HG03558 (cell line): ENCODE measurements at regions not wholly inside any gene's neighbourhood (a gene's known extent, or its start where the extent isn't known, plus 50 kb on each side); places are given as distances from the start of the nearest gene placed in this dataset.

Experiments
- ATAC-seq: cut with Tn5 transposase; IDR thresholded peaks from one replicate; pipeline ENCODE4 v1.9.1; 2021; ENCODE audit warnings: moderate number of reproducible peaks; ENCODE audit not compliant: unreplicated experiment; ENCODE audit errors: extremely low read depth

GRCh38 chr22:48573766-48574165, 1253.9 kb downstream of the BRD1 start:
- ATAC-seq, result no peak

GRCh38 chr22:48572951-48573350, 1254.7 kb downstream of the BRD1 start:
- ATAC-seq, result no peak

- no peak for ATAC-seq
Observed at GRCh38 chr22:48570912-48571311, 1256.8 kb downstream of the BRD1 start.

- no peak for ATAC-seq
Observed at GRCh38 chr22:48569476-48570233, 1258.0 kb downstream of the BRD1 start.

- no peak for ATAC-seq
Observed at GRCh38 chr22:48568736-48569330, 1258.8 kb downstream of the BRD1 start.

- ATAC-seq, result no peak
Observed at GRCh38 chr22:48567213-48567975, 1260.3 kb downstream of the BRD1 start.

GRCh38 chr22:48566741-48567140, 1260.9 kb downstream of the BRD1 start:
- no peak for ATAC-seq

GRCh38 chr22:48565901-48566501, 1261.7 kb downstream of the BRD1 start:
- no peak for ATAC-seq

- no peak for ATAC-seq
Observed at GRCh38 chr22:48564995-48565394, 1262.7 kb downstream of the BRD1 start.

- ATAC-seq, result no peak
Observed at GRCh38 chr22:48563966-48564330, 1263.7 kb downstream of the BRD1 start.

- ATAC-seq, result no peak
Observed at GRCh38 chr22:48563118-48563965, 1264.3 kb downstream of the BRD1 start.

GRCh38 chr22:48561676-48562075, 1266.0 kb downstream of the BRD1 start:
- ATAC-seq, result no peak

- ATAC-seq, result no peak
Observed at GRCh38 chr22:48560836-48561235, 1266.8 kb downstream of the BRD1 start.

- ATAC-seq, result no peak
Observed at GRCh38 chr22:48560389-48560751, 1267.3 kb downstream of the BRD1 start.

GRCh38 chr22:48559647-48560388, 1267.9 kb downstream of the BRD1 start:
- ATAC-seq, result no peak

GRCh38 chr22:48558606-48559402, 1268.9 kb downstream of the BRD1 start:
- no peak for ATAC-seq

GRCh38 chr22:48558016-48558415, 1269.7 kb downstream of the BRD1 start:
- ATAC-seq, result no peak

GRCh38 chr22:48557473-48557872, 1270.2 kb downstream of the BRD1 start:
- no peak for ATAC-seq

GRCh38 chr22:48556751-48557150, 1270.9 kb downstream of the BRD1 start:
- no peak for ATAC-seq
